GM10266 (cell line): ENCODE measurements at regions not wholly inside any gene's neighbourhood (a gene's known extent, or its start where the extent isn't known, plus 50 kb on each side); places are given as distances from the start of the nearest gene placed in this dataset.

Experiments used
- DNase-seq: peaks from one replicate; pipeline ENCODE4 v3.0.0; 2012; ENCODE audit errors: extremely low spot score
- TF ChIP-seq, protein P1 (sequence below): IDR thresholded peaks from 2 replicates; pipeline ENCODE4 v1.5.1; 2012; ENCODE audit warnings: mild to moderate bottlenecking, low read depth; ENCODE audit not compliant: control insufficient read depth, insufficient read depth; ENCODE audit errors: missing control alignments

DNA sequence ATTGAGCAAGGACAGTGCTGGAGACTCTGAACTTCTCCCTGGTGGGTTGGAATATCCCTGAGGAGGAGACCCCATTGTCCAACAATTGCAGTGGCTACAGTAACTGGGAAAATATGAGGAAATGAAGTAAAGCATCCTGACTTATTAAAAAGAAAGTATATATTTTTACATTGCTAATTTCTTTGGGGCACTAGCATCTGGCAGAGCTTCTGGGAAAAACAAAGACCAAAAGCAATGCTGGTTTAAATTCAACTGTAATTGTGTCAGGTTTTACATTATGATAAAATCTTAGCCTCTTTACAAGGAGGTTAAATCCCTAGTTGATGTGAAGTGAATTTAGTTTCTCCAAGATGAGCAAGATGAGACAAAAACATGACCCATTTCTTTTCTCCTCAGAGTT is 454.0 kb upstream of the RBMS3 start:
- TF ChIP-seq, protein P1, sequence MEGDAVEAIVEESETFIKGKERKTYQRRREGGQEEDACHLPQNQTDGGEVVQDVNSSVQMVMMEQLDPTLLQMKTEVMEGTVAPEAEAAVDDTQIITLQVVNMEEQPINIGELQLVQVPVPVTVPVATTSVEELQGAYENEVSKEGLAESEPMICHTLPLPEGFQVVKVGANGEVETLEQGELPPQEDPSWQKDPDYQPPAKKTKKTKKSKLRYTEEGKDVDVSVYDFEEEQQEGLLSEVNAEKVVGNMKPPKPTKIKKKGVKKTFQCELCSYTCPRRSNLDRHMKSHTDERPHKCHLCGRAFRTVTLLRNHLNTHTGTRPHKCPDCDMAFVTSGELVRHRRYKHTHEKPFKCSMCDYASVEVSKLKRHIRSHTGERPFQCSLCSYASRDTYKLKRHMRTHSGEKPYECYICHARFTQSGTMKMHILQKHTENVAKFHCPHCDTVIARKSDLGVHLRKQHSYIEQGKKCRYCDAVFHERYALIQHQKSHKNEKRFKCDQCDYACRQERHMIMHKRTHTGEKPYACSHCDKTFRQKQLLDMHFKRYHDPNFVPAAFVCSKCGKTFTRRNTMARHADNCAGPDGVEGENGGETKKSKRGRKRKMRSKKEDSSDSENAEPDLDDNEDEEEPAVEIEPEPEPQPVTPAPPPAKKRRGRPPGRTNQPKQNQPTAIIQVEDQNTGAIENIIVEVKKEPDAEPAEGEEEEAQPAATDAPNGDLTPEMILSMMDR, result no peak

DNA sequence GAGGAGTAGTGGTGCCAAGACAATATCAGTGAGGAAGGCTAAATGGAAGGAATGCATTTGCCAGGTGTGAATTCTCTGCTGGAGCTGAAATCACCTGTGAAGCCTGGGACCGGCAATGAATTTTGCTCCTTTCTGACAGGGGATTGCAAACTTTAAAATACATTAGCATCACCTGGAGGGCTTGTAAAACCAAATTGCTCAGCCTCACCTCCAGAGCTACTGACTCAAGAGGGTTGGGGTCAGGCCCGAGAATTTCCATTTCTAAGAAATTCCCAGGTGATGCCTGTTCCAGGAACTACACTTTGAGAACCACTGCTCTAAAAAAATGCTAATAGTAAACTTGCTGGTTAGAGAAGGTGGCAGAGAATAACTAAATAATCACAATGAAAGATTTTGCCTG is 445.6 kb upstream of the RBMS3 start:
- TF ChIP-seq, protein P1, result no peak
- DNase-seq, result no peak

More for the DNA sequence above, 454.0 kb upstream of the RBMS3 start:
- DNase-seq, result no peak

DNA sequence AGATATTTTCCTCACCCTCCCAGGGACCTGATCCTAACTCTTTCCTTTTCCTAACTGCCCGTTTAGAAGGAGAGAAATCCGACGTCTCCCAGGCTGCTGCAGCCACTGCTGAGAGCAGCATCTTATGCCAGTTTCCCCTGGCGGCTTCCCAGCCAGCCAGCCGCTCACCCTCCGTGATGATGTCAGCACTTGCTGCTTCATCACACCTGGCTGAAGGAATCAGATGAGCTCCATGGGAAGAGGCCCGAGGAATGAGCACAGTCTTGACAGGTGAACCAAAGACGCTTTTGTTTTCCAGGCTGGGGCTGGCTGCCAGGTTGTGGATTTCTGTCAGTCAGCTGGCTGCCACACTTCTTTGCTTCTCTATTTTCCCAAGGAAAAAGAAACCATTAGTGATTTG is 445.1 kb upstream of the RBMS3 start:
- TF ChIP-seq, protein P1, result no peak
- DNase-seq, result no peak

DNA sequence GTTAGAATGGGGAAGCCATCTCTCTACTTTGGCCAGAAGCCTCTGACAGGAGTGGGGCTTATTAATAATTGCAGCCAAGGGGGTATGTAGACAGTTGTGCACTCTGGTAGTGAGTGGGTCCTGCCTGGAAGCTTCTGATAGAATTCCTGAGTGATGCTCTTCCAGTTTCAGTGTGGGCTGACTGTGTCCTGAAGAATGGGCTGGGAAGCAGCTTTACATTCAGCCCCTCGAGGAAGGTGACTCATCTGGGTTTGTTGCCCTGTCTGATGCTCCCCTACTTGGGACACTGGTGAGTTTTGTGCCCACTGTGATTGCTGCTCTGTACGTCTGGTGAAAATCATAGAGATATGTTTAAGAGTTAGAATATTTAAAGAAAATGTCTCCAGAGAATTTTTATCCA is 444.7 kb upstream of the RBMS3 start:
- TF ChIP-seq, protein P1, result no peak
- DNase-seq, result no peak

DNA sequence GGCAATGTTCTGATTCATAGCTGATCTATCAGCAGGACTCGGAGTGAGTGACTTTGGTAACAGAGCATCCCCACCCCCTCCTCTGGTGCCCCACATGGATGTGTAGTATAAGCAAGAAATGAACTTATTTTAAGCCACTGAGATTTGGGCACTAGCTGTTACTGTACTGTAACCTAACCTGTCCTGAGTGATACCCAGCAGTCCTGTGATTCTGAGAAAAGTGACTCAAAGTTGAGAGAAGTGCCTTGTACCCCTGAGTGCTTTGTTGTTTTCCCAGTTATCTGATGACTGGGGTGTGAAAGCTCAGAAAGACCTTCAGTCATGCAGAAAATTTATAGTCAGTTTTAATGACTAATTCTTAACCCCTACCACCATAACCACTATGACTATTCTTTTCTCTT is 439.9 kb upstream of the RBMS3 start:
- DNase-seq, result no peak
- TF ChIP-seq, protein P1, result no peak

DNA sequence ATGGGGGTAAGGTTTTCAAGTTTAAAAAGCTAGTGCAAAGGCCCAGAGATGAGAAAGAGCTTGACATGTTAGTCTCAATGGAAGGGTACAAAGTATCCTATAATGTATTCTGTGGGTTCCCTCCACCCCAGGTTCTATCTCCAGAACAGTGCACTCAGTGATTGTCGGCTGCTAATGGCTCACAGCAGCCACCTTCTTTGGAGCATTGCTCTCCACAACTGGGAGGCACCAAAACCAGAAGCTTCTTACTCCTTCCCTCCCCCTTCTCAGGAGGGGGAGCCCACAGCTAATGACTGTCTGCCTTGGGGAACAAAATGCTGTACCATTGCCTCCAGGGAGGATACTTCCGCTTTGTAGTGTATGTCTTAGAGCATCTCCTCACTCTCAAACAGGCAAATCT is 439.4 kb upstream of the RBMS3 start:
- TF ChIP-seq, protein P1, result no peak
- DNase-seq, result no peak

DNA sequence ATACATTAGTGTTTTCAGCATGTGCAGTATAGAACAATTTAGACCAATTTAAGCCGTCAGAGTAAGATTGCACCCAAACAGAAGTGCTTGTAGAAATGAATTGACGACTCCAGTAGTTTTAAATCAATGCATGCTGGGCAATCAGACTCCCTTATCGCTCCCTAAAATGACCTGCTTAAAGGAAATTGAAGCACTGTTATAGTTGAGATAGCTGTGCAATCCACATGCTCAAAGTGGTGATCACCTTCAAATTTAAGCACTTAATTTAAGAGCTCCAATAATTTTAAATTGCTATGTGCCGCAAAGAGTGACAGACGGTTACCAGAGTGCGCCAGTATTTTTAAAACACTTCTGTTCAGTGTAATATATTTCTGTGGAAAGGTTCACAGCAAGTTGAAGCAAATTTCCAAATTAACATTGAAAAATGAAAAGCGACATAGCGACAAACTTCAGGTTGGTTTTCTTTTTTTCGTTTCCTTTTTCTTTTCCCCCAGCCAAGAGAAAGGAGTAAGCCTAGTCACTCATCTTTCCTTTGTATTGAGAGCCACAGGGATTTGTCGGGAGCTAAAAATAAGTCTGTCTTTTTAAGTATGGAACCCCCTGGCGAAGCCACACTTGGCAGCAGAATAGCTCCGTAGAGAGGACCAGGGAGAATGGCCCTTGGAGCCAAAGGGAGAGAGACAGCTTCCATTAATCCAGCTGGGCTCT is 436.4 kb upstream of the RBMS3 start:
- TF ChIP-seq, protein P1, result no peak

More for the DNA sequence above, 436.4 kb upstream of the RBMS3 start:
- DNase-seq, result no peak
